IMR-90 (cell line): ENCODE measurements at regions not wholly inside any gene's neighbourhood (a gene's known extent, or its start where the extent isn't known, plus 50 kb on each side); places are given as distances from the start of the nearest gene placed in this dataset.
A peak's percentile ranks its signal among the peaks of the same experiment; 100 is the strongest.

Experiments
- BHLHE40 ChIP-seq: fragments of 150-350 bp; IDR thresholded peaks from 2 replicates; pipeline ENCODE4 v1.6.1; 2016; ENCODE audit warnings: mild to moderate bottlenecking, low read depth, low read length
- CEBPB ChIP-seq: IDR thresholded peaks from 2 replicates; pipeline ENCODE4 v1.6.1; 2012; ENCODE audit warnings: low read depth, low read length, improper control_type of control experiment
- CHD1 ChIP-seq: IDR thresholded peaks from 2 replicates; pipeline ENCODE4 v1.6.1; 2012; ENCODE audit warnings: low read depth, low read length, improper control_type of control experiment
- MAFK ChIP-seq: IDR thresholded peaks from 2 replicates; pipeline ENCODE4 v1.6.1; 2012; ENCODE audit warnings: low read depth, low read length, improper control_type of control experiment
- MAZ ChIP-seq: IDR thresholded peaks from 2 replicates; pipeline ENCODE4 v1.6.1; 2012; ENCODE audit warnings: low read depth, mild to moderate bottlenecking, low read length, improper control_type of control experiment, moderate library complexity, borderline replicate concordance
- MXI1 ChIP-seq: IDR thresholded peaks from 2 replicates; pipeline ENCODE4 v1.6.1; 2012; ENCODE audit warnings: low read depth, mild to moderate bottlenecking, low read length, moderate library complexity, borderline replicate concordance
- POLR2A ChIP-seq: IDR thresholded peaks from 2 replicates; pipeline ENCODE4 v1.6.1; 2012; ENCODE audit warnings: mild to moderate bottlenecking, low read depth, low read length
- RAD21 ChIP-seq: IDR thresholded peaks from 2 replicates; pipeline ENCODE4 v1.6.1; 2012; ENCODE audit warnings: low read length, improper control_type of control experiment
- RCOR1 ChIP-seq: IDR thresholded peaks from 2 replicates; pipeline ENCODE4 v1.6.1; 2012; ENCODE audit warnings: mild to moderate bottlenecking, low read length, improper control_type of control experiment; ENCODE audit not compliant: insufficient replicate concordance
- RFX5 ChIP-seq: IDR thresholded peaks from 2 replicates; pipeline ENCODE4 v1.8.0; 2012; ENCODE audit warnings: low read depth, mild to moderate bottlenecking, low read length, moderate library complexity
- SMC3 ChIP-seq: fragments of 150-350 bp; IDR thresholded peaks from 2 replicates; pipeline ENCODE4 v1.6.1; 2016; ENCODE audit warnings: low read depth, mild to moderate bottlenecking, antibody characterized with exemption, low read length, moderate library complexity
- TF ChIP-seq, protein P1 (sequence below): conservative IDR thresholded peaks from 2 replicates; pipeline ENCODE4 v1.5.1; 2012; ENCODE audit warnings: mild to moderate bottlenecking, low read depth, low read length, improper control_type of control experiment
- TF ChIP-seq, protein P2 (sequence below): fragments of 150-350 bp; IDR thresholded peaks from 2 replicates; pipeline ENCODE4 v1.6.1; 2017; ENCODE audit warnings: mild to moderate bottlenecking, antibody characterized with exemption, low read length, low read depth
- TF ChIP-seq, protein P3 (sequence below): fragments of 150-350 bp; IDR thresholded peaks from 2 replicates; pipeline ENCODE4 v1.6.1; 2016; ENCODE audit warnings: low read depth, mild to moderate bottlenecking, low read length, moderate library complexity, borderline replicate concordance

DNA sequence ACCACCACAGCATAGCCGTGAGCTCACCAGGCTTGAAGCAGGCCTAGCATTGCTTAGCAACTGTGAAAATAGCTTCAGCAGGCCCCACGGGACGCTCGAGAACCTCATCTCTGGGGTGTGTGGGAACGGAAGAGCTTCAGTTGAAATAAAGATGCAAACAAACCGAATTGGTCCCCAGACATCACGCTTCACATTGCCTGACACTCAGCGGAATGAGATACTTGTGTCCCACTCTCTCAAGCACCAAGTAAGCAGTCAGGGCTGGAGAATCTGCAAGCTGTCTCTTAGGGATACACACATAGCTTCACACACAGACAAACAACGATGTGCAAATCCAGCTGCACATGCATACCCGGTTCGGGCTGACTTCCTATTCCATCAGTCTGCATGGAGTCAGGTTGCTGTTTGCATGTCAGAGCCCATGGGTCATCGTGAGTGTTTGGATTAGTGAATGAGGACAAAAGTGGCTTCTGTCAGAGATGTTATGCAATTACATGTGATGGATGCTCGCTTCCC is 205.7 kb downstream of the SNX19 start:
- TF ChIP-seq, protein P1, sequence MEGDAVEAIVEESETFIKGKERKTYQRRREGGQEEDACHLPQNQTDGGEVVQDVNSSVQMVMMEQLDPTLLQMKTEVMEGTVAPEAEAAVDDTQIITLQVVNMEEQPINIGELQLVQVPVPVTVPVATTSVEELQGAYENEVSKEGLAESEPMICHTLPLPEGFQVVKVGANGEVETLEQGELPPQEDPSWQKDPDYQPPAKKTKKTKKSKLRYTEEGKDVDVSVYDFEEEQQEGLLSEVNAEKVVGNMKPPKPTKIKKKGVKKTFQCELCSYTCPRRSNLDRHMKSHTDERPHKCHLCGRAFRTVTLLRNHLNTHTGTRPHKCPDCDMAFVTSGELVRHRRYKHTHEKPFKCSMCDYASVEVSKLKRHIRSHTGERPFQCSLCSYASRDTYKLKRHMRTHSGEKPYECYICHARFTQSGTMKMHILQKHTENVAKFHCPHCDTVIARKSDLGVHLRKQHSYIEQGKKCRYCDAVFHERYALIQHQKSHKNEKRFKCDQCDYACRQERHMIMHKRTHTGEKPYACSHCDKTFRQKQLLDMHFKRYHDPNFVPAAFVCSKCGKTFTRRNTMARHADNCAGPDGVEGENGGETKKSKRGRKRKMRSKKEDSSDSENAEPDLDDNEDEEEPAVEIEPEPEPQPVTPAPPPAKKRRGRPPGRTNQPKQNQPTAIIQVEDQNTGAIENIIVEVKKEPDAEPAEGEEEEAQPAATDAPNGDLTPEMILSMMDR, result no peak
- TF ChIP-seq BHLHE40 (peak; percentile 41), RCOR1 (no peak), RFX5 (no peak), RAD21 (no peak), CEBPB (peak; percentile 79), POLR2A (no peak), MXI1 (peak; percentile 38; the same call in 1 of the 2 replicates), MAZ (no peak), SMC3 (no peak), MAFK (no peak), CHD1 (no peak)
- TF ChIP-seq, protein P2, sequence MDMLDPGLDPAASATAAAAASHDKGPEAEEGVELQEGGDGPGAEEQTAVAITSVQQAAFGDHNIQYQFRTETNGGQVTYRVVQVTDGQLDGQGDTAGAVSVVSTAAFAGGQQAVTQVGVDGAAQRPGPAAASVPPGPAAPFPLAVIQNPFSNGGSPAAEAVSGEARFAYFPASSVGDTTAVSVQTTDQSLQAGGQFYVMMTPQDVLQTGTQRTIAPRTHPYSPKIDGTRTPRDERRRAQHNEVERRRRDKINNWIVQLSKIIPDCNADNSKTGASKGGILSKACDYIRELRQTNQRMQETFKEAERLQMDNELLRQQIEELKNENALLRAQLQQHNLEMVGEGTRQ, result no peak
- TF ChIP-seq, protein P3, sequence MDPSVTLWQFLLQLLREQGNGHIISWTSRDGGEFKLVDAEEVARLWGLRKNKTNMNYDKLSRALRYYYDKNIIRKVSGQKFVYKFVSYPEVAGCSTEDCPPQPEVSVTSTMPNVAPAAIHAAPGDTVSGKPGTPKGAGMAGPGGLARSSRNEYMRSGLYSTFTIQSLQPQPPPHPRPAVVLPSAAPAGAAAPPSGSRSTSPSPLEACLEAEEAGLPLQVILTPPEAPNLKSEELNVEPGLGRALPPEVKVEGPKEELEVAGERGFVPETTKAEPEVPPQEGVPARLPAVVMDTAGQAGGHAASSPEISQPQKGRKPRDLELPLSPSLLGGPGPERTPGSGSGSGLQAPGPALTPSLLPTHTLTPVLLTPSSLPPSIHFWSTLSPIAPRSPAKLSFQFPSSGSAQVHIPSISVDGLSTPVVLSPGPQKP, result no peak
